ENCODE measurements at regions not wholly inside any gene's neighbourhood (a gene's known extent, or its start where the extent isn't known, plus 50 kb on each side); places are given as distances from the start of the nearest gene placed in this dataset.

GRCh38 chr20:6644813-6645628, 122.5 kb upstream of the BMP2 start (continued):
- TF ChIP-seq NR2F1 (conservative IDR thresholded peaks at IDR 0.05) (peak; percentile 83), ZNF24 (IDR thresholded peaks at IDR 0.05) (0 out of 2 replicates have a peak, but pooled peaks have one; percentile 6), RCOR1 (conservative IDR thresholded peaks at IDR 0.05; ENCODE audit: low read depth, low read length) (no peak), DPF2 (IDR thresholded peaks at IDR 0.05) (peak; percentile 76; the same call in 1 of the 2 replicates), BCL3 (IDR thresholded peaks at IDR 0.05; ENCODE audit: borderline replicate concordance, insufficient read depth, low read depth, low read length, poor library complexity, severe bottlenecking) (no peak), YY1 (IDR thresholded peaks at IDR 0.05; ENCODE audit: low read depth, low read length) (no peak)

DNA sequence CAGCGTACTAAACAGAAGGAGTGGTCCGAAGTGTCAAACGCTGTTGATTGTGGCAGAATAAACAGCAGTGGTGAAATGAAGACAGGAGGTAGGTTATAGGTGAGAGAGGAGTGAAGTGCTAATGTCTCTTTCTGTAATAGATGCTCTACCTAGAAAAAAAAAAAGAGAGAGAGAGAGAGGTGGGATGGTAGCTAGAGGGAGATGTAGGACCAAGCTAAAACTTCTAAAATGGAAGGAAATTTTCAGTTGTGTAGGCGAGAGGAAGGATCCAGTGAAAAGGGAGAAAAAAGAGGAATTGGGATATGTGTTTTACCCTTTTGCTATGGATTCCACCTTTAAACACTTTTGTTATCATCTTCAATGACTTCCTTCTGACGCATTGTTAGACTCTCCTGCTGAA, 126.5 kb upstream of the BMP2 start:
- SMC1A ChIA-PET (ENCODE audit: uncharacterized antibody, unreplicated experiment): interaction anchor here (0.7 to 2.2 kb wide), 11 partner anchors 13 to 645 kb away, joined by 3 to 8 read pairs (median 3); no protein-coding TSS in a partner anchor
- FAIRE-seq (no peak), ATAC-seq (no peak), DNase-seq (ENCODE audit: low read depth, low spot score) (no peak)
- CTCF ChIA-PET: interaction anchor here (0.7 to 1.7 kb wide), 12 partner anchors 10 to 646 kb away, joined by 3 to 5 read pairs (median 3); no protein-coding TSS in a partner anchor
- POLR2A ChIA-PET: interaction anchor here (0.6 kb wide), 1 partner anchor 12 kb away, joined by 3 read pairs; no protein-coding TSS in a partner anchor
- RAD21 ChIA-PET (ENCODE audit: unreplicated experiment): interaction anchor here (1.2 kb wide), 1 partner anchor 126 kb away, joined by 3 read pairs; no protein-coding TSS in a partner anchor
- Histone ChIP-seq H3K36me3 (ENCODE audit: control insufficient read depth in 2 of 2, insufficient read depth in 2 of 2, low read length in 1 of 2) (no peaks in the 10 kb centered on the region), H3K9ac (ENCODE audit: control insufficient read depth, insufficient read depth, low read length) (no peak overlapping the region), H3K4me3 (no peak overlapping the region), H3K79me2 (ENCODE audit: control insufficient read depth, insufficient read depth, low read length) (no peaks in the 10 kb centered on the region), H3K4me2 (ENCODE audit: control insufficient read depth, insufficient read depth) (no peak overlapping the region), H2AFZ (ENCODE audit: control insufficient read depth, low read depth, low read length) (no peak overlapping the region), H3K4me1 (ENCODE audit: control insufficient read depth, insufficient read depth, low read length) (no peaks in the 10 kb centered on the region), H3K27ac (ENCODE audit: control insufficient read depth, insufficient read depth) (no peak overlapping the region), H3K9me3 (replicated peaks; ENCODE audit: control insufficient read depth, insufficient read depth, low read length) (no peaks in the 10 kb centered on the region), H3K27me3 (replicated peaks in 1 of 2; ENCODE audit: control insufficient read depth in 2 of 2, insufficient read depth in 2 of 2, low read length in 1 of 2) (no peaks in the 10 kb centered on the region), H4K20me1 (ENCODE audit: control insufficient read depth, insufficient read depth) (no peaks in the 10 kb centered on the region)
- in situ Hi-C loops (cut with MboI) (no loop called here), intact Hi-C loops (cut with micrococcal nuclease; ENCODE audit: unreplicated experiment) (no loop called here)
- BruUV-seq (replicated peaks): no TSS peak
- 2% methylated on average over 5 of the region's 5 CpGs for WGBS (ENCODE audit: insufficient coverage, insufficient replicate concordance, low lambda C conversion rate, missing lambda C conversion rate)
- TF ChIP-seq EGR1 (IDR thresholded peaks at IDR 0.05; ENCODE audit: borderline replicate concordance in 1 of 2, low read depth in 2 of 2, low read length in 2 of 2): no peak
- no peak; a peak in 1 of 6 replicates for TF ChIP-seq CTCF (IDR thresholded peaks at IDR 0.05 in 2 of 3, conservative IDR thresholded peaks at IDR 0.05 in 1 of 3; ENCODE audit: control insufficient read depth in 2 of 3, extremely low read depth in 1 of 3, insufficient read depth in 1 of 3, low read depth in 3 of 3, low read length in 3 of 3)
- TF ChIP-seq CBX5 (IDR thresholded peaks at IDR 0.05; ENCODE audit: low read depth): no peak
- TF ChIP-seq ATF3 (IDR thresholded peaks at IDR 0.05; ENCODE audit: borderline replicate concordance, extremely low read depth, low read depth, low read length): no peak
- TF ChIP-seq NFIC (IDR thresholded peaks at IDR 0.05; ENCODE audit: low read depth, low read length): no peak
- no peak for TF ChIP-seq BCL3 (IDR thresholded peaks at IDR 0.05; ENCODE audit: borderline replicate concordance, insufficient read depth, low read depth, low read length, poor library complexity, severe bottlenecking)
- no peak for TF ChIP-seq CREB1 (IDR thresholded peaks at IDR 0.05; ENCODE audit: low read depth)
- TF ChIP-seq SMAD1 (IDR thresholded peaks at IDR 0.05; ENCODE audit: low read depth, partially characterized antibody): no peak

All from GM12878 (cell line).